Endothelial cell of umbilical vein (primary cell): ENCODE measurements at regions not wholly inside any gene's neighbourhood (a gene's known extent, or its start where the extent isn't known, plus 50 kb on each side); places are given as distances from the start of the nearest gene placed in this dataset.
A peak's percentile ranks its signal among the peaks of the same experiment; 100 is the strongest.

Source experiments
- BruUV-seq: library from RNA; stranded (reverse); fragments of 400-500 nt; replicated peaks from 2 replicates; lab custom pipeline; 2021; lab: Mats Ljungman, UMichigan
- CTCF ChIA-PET: fragments of 300-600, 350-600 bp; sonication (Branson Sonifier 250); formaldehyde crosslinking; loops from one replicate; lab custom pipeline; 2021; ENCODE audit warnings: antibody characterized with exemption, inconsistent platforms; lab: Charles Lee
- POLR2A ChIA-PET: fragments of 300-600, 350-600 bp; sonication (Branson Sonifier 250); formaldehyde crosslinking; loops from one replicate; lab custom pipeline; 2021; ENCODE audit warnings: antibody characterized with exemption, inconsistent platforms; lab: Charles Lee
- DNase-seq: peaks from one replicate; pipeline ENCODE4 v3.0.0-alpha.2; 2011; ENCODE audit warnings: low read depth, low spot score
- FAIRE-seq: peaks from 2 replicates; lab custom pipeline; 2011; peaks lifted over from hg19 to GRCh38; lab: Jason Lieb, UNC
- H2AFZ ChIP-seq: 2 replicates; pipeline ENCODE4 v1.6.0; 2012; ENCODE audit warnings: low read depth, low read length, control low read depth, inconsistent platforms
- H3K27ac ChIP-seq: 2 replicates; pipeline ENCODE4 v1.5.1; 2011; ENCODE audit warnings: low read depth, mild to moderate bottlenecking, control low read depth, low read length, moderate library complexity; ENCODE audit not compliant: insufficient read depth
- H3K27me3 ChIP-seq, 2 experiments: 2 replicates each; pipeline versions ENCODE4 v1.6.0 to v1.6.1; 2011; ENCODE audit warnings: low read length in 2 of 2, mixed read lengths in 1 of 2; ENCODE audit not compliant: control insufficient read depth in 2 of 2, insufficient read depth in 2 of 2
- H3K36me3 ChIP-seq, 2 experiments: 2 replicates in 1 of 2; 3 replicates in 1 of 2; pipeline ENCODE4 v1.5.1; 2011; ENCODE audit warnings: low read length in 2 of 2, mild to moderate bottlenecking in 1 of 2, moderate library complexity in 1 of 2; ENCODE audit not compliant: control insufficient read depth in 2 of 2, insufficient read depth in 2 of 2; ENCODE audit errors: extremely low read depth in 1 of 2
- H3K4me1 ChIP-seq: 3 replicates; pipeline ENCODE4 v1.5.1; 2011; ENCODE audit warnings: mild to moderate bottlenecking, low read length; ENCODE audit not compliant: control insufficient read depth, insufficient read depth; ENCODE audit errors: extremely low read depth
- H3K4me2 ChIP-seq: 2 replicates; pipeline ENCODE4 v1.6.1; 2011; ENCODE audit warnings: low read length, control low read depth, mixed read lengths; ENCODE audit not compliant: insufficient read depth
- H3K4me3 ChIP-seq, 3 experiments: fragments of 200-600 bp in 1 of 3; sonication (generic), shearing (Covaris generic) in 1 of 3; replicated peaks in 1 of 3; 2 replicates each; pipeline ENCODE4 v1.5.1; 2011 to 2016; ENCODE audit warnings: control low read depth in 3 of 3, low read length in 3 of 3, mild to moderate bottlenecking in 2 of 3, inconsistent platforms in 1 of 3, low read depth in 1 of 3, moderate library complexity in 1 of 3; ENCODE audit not compliant: insufficient read depth in 1 of 3
- H3K79me2 ChIP-seq: 2 replicates; pipeline ENCODE4 v1.6.0; 2012; ENCODE audit warnings: low read length, inconsistent platforms; ENCODE audit not compliant: control insufficient read depth, insufficient read depth
- H3K9ac ChIP-seq: replicated peaks from 2 replicates; pipeline ENCODE3; 2011; ENCODE audit warnings: low read length, control low read depth; ENCODE audit not compliant: insufficient read depth; ENCODE audit errors: extremely low read depth
- H3K9me1 ChIP-seq: replicated peaks from 3 replicates; pipeline ENCODE4 v1.6.0; 2011; ENCODE audit warnings: mild to moderate bottlenecking, low read length; ENCODE audit not compliant: control insufficient read depth, insufficient read depth; ENCODE audit errors: extremely low read depth
- H3K9me3 ChIP-seq: replicated peaks from 2 replicates; pipeline ENCODE4 v1.5.1; 2012; ENCODE audit warnings: low read length, inconsistent platforms; ENCODE audit not compliant: control insufficient read depth, insufficient read depth
- H4K20me1 ChIP-seq: replicated peaks from 2 replicates; pipeline ENCODE3; 2011; ENCODE audit warnings: mild to moderate bottlenecking, low read length; ENCODE audit not compliant: control insufficient read depth, insufficient read depth; ENCODE audit errors: extremely low read depth
- CTCF ChIP-seq, 2 donors: IDR thresholded peaks; 1 replicate in 1 of 2; 2 replicates in 1 of 2; pipeline ENCODE4 v1.5.1; 2011; ENCODE audit warnings: low read length in 2 of 2, mild to moderate bottlenecking in 2 of 2, moderate library complexity in 2 of 2, control low read depth in 1 of 2, inconsistent platforms in 1 of 2, low read depth in 1 of 2; ENCODE audit not compliant: insufficient read depth in 1 of 2; ENCODE audit errors: extremely low read depth in 1 of 2
- EZH2 ChIP-seq: IDR thresholded peaks from 2 replicates; pipeline ENCODE4 v1.6.1; 2012; ENCODE audit warnings: borderline replicate concordance, low read depth, mild to moderate bottlenecking, moderate library complexity, low read length, inconsistent platforms; ENCODE audit not compliant: severe bottlenecking
- FOS ChIP-seq: IDR thresholded peaks from 2 replicates; pipeline ENCODE4 v1.6.1; 2011; ENCODE audit warnings: mild to moderate bottlenecking, low read length, moderate library complexity, borderline replicate concordance; ENCODE audit not compliant: insufficient read depth
- GATA2 ChIP-seq: IDR thresholded peaks from 2 replicates; pipeline ENCODE4 v1.7.0; 2011; ENCODE audit warnings: low read depth, mild to moderate bottlenecking, moderate library complexity, mixed read lengths, low read length; ENCODE audit not compliant: insufficient read length, insufficient read depth
- JUN ChIP-seq: IDR thresholded peaks from 2 replicates; pipeline ENCODE4 v1.6.1; 2011; ENCODE audit warnings: borderline replicate concordance, low read depth; ENCODE audit not compliant: insufficient read length, insufficient read depth
- MAX ChIP-seq: IDR thresholded peaks from 2 replicates; pipeline ENCODE4 v1.6.1; 2011; ENCODE audit not compliant: insufficient read depth, insufficient read length
- MYC ChIP-seq: IDR thresholded peaks from one replicate; pipeline ENCODE4 v1.6.1; 2011; ENCODE audit warnings: mild to moderate bottlenecking, low read depth, low read length
- POLR2A ChIP-seq: IDR thresholded peaks from 2 replicates; pipeline ENCODE4 v1.6.1; 2012; ENCODE audit warnings: low read depth, mild to moderate bottlenecking, control low read depth, low read length
- POLR2AphosphoS5 ChIP-seq: IDR thresholded peaks from 2 replicates; pipeline ENCODE4 v1.6.1; 2012; ENCODE audit warnings: low read depth, mild to moderate bottlenecking, control low read depth, low read length, moderate library complexity; ENCODE audit not compliant: insufficient read depth
- dilution Hi-C: fragments of 300-500 bp; cut with MboI; formaldehyde crosslinking; loops from one replicate; pipeline ENCODE4 v1.15.0; 2019; ENCODE audit warnings: low sequenced_read_pairs; ENCODE audit not compliant: extremely low pct_ligation_motif_present
- intact Hi-C: fragments of 100-400 bp; cut with micrococcal nuclease; formaldehyde crosslinking; loops from one replicate; pipeline ENCODE4 v1.10.0; 2022

DNA sequence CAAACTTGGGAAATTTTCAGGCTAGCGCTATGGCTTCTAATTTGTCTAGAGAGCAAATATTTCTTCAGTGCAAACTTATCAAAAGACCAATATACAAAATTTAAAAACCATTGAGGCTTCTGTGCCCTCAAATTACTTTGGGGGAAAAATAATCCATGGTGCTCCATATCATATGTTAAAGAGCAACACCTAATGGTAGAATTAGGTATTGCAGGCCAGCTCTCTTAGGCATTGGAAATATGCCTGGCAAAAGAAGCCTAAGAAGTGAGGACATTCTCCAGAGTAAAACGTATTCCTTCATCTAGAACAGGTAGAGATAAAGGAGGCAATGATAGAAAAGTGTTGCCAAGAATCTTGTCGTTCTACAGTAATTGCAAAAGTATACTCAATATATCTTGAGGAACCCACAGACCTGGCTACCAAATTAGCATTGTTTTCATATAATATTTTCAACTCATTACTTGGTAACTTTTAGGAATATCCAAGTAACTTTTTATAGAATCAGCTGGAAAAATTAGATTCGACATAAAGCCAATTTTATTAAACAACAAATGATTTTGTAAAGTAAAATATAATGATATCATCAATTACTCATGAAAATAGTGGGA, 401.1 kb downstream of the BCL11A start:
- no peaks in the 10 kb centered on the region for H3K4me1 ChIP-seq
- no peaks in the 10 kb centered on the region for H3K36me3 ChIP-seq
- no peaks in the 10 kb centered on the region for H4K20me1 ChIP-seq
- CTCF ChIA-PET = no interaction called here
- no peaks in the 10 kb centered on the region for H3K9me1 ChIP-seq
- H3K9ac ChIP-seq = no peak overlapping the region
- POLR2A ChIA-PET = no interaction called here
- H3K9me3 ChIP-seq = no peaks in the 10 kb centered on the region
- dilution Hi-C loops = no loop called here
- H3K27ac ChIP-seq = no peak overlapping the region
- H3K4me3 ChIP-seq = no peak overlapping the region
- BruUV-seq = no TSS peak
- H3K27me3 ChIP-seq = no peaks in the 10 kb centered on the region
- no peak overlapping the region for H3K4me2 ChIP-seq
- DNase-seq = no peak
- H3K79me2 ChIP-seq = no peaks in the 10 kb centered on the region
- intact Hi-C loops = loop anchor here (5.0 kb wide), 2 partner anchors 850 to 1390 kb away; no protein-coding TSS in a partner anchor
- FAIRE-seq = no peak
- peak; percentile 17 to 33 for TF ChIP-seq CTCF (IDR thresholded peaks at IDR 0.05; ENCODE audit: extremely low read depth in 1 of 2, insufficient read depth in 1 of 2, low read depth in 1 of 2, low read length in 2 of 2)
- TF ChIP-seq MAX = no peak
- H2AFZ ChIP-seq = no peak overlapping the region

GRCh38 chr2:60149176-60149575, 404.3 kb downstream of the BCL11A start:
- DNase-seq (no peak), FAIRE-seq (no peak)
- H3K27ac ChIP-seq = no peak overlapping the region
- dilution Hi-C loops = no loop called here
- H4K20me1 ChIP-seq = no peaks in the 10 kb centered on the region
- no peaks in the 10 kb centered on the region for H3K9me1 ChIP-seq
- no peaks in the 10 kb centered on the region for H3K4me1 ChIP-seq
- BruUV-seq = no TSS peak
- H3K9me3 ChIP-seq = no peaks in the 10 kb centered on the region
- POLR2A ChIA-PET = no interaction called here
- no peak overlapping the region for H3K9ac ChIP-seq
- no peaks in the 10 kb centered on the region for H3K79me2 ChIP-seq
- H3K4me3 ChIP-seq = no peak overlapping the region
- H2AFZ ChIP-seq = no peak overlapping the region
- no peaks in the 10 kb centered on the region for H3K27me3 ChIP-seq
- H3K4me2 ChIP-seq = no peak overlapping the region
- H3K36me3 ChIP-seq = no peaks in the 10 kb centered on the region
- intact Hi-C loops = no loop called here
- CTCF ChIA-PET = no interaction called here
- TF ChIP-seq JUN = no peak
- no peak for TF ChIP-seq EZH2
- TF ChIP-seq POLR2A = no peak
- TF ChIP-seq CTCF (IDR thresholded peaks at IDR 0.05; ENCODE audit: extremely low read depth in 1 of 2, insufficient read depth in 1 of 2, low read depth in 1 of 2, low read length in 2 of 2) = no peak
- no peak for TF ChIP-seq GATA2
- no peak for TF ChIP-seq MAX
- TF ChIP-seq MYC = no peak
- no peak for TF ChIP-seq FOS
- TF ChIP-seq POLR2AphosphoS5 = no peak
